Keratinocyte (primary cell): ENCODE measurements at regions not wholly inside any gene's neighbourhood (a gene's known extent, or its start where the extent isn't known, plus 50 kb on each side); places are given as distances from the start of the nearest gene placed in this dataset.

Experiments
- DNase-seq: peaks from one replicate; pipeline ENCODE4 v3.0.0-alpha.2; 2011; ENCODE audit warnings: low read depth, missing footprints, low spot score
- FAIRE-seq: peaks from 2 replicates; lab custom pipeline; 2011; peaks lifted over from hg19 to GRCh38; lab: Jason Lieb, UNC
- H2AFZ ChIP-seq: 2 replicates; pipeline ENCODE4 v1.6.0; 2012; ENCODE audit warnings: low read length, control low read depth, inconsistent platforms; ENCODE audit not compliant: control insufficient read depth
- H3K27ac ChIP-seq: 2 replicates; pipeline ENCODE4 v1.5.1; 2011; ENCODE audit warnings: low read length; ENCODE audit not compliant: control insufficient read depth, insufficient read depth
- H3K27me3 ChIP-seq: 3 replicates; pipeline ENCODE4 v1.6.0; 2011; ENCODE audit warnings: low read length; ENCODE audit not compliant: control insufficient read depth, insufficient read depth; ENCODE audit errors: extremely low read depth
- H3K36me3 ChIP-seq, 2 experiments: 2 replicates in 1 of 2; 3 replicates in 1 of 2; pipeline ENCODE4 v1.5.1; 2011; ENCODE audit warnings: low read length in 2 of 2, mild to moderate bottlenecking in 1 of 2; ENCODE audit not compliant: control insufficient read depth in 2 of 2, insufficient read depth in 2 of 2; ENCODE audit errors: extremely low read depth in 1 of 2
- H3K4me1 ChIP-seq: 3 replicates; pipeline ENCODE4 v1.5.1; 2011; ENCODE audit warnings: low read length; ENCODE audit not compliant: control insufficient read depth, insufficient read depth; ENCODE audit errors: extremely low read depth
- H3K4me2 ChIP-seq: 3 replicates; pipeline ENCODE4 v1.6.0; 2011; ENCODE audit warnings: low read depth, low read length; ENCODE audit not compliant: control insufficient read depth, insufficient read depth; ENCODE audit errors: extremely low read depth
- H3K4me3 ChIP-seq, 3 experiments: fragments of 200-600 bp in 1 of 3; sonication (generic) in 1 of 3; 2 replicates in 2 of 3; 3 replicates in 1 of 3; pipeline ENCODE4 v1.5.1; 2011 to 2016; ENCODE audit warnings: low read length in 3 of 3, mild to moderate bottlenecking in 3 of 3, control low read depth in 2 of 3, inconsistent platforms in 1 of 3, low read depth in 1 of 3, mixed read lengths in 1 of 3, mixed run types in 1 of 3, moderate library complexity in 1 of 3; ENCODE audit not compliant: control insufficient read depth in 2 of 3, insufficient read depth in 2 of 3; ENCODE audit errors: extremely low read depth in 1 of 3
- H3K79me2 ChIP-seq: 2 replicates; pipeline ENCODE4 v1.6.0; 2012; ENCODE audit warnings: low read length; ENCODE audit not compliant: control insufficient read depth, insufficient read depth
- H3K9ac ChIP-seq: 3 replicates; pipeline ENCODE4 v1.6.0; 2011; ENCODE audit warnings: low read length; ENCODE audit not compliant: control insufficient read depth, insufficient read depth; ENCODE audit errors: extremely low read depth
- H3K9me1 ChIP-seq: 3 replicates; pipeline ENCODE4 v1.6.0; 2011; ENCODE audit warnings: low read length; ENCODE audit not compliant: control insufficient read depth, insufficient read depth; ENCODE audit errors: extremely low read depth
- H3K9me3 ChIP-seq: 2 replicates; pipeline ENCODE4 v1.5.1; 2012; ENCODE audit warnings: low read depth, low read length; ENCODE audit not compliant: control insufficient read depth
- H4K20me1 ChIP-seq: 3 replicates; pipeline ENCODE4 v1.6.0; 2011; ENCODE audit warnings: low read length; ENCODE audit not compliant: control insufficient read depth, insufficient read depth; ENCODE audit errors: extremely low read depth
- EZH2 ChIP-seq: IDR thresholded peaks from one replicate; pipeline ENCODE4 v1.6.1; 2012; ENCODE audit warnings: inconsistent platforms, mild to moderate bottlenecking, low read length, moderate library complexity
- dilution Hi-C: fragments of 300-500 bp; cut with MboI; formaldehyde crosslinking; loops from one replicate; pipeline ENCODE4 v1.7.0; 2020; ENCODE audit warnings: low sequenced_read_pairs; ENCODE audit not compliant: extremely low pct_ligation_motif_present
- TF ChIP-seq, protein P1 (sequence below), 3 experiments: IDR thresholded peaks in 1 of 3; conservative IDR thresholded peaks in 1 of 3; optimal IDR thresholded peaks in 1 of 3; 2 replicates in 2 of 3; 3 replicates in 1 of 3; pipeline versions ENCODE3 to v1.5.1; 2011; ENCODE audit warnings: low read length in 3 of 3, mild to moderate bottlenecking in 3 of 3, moderate library complexity in 2 of 3, control low read depth in 1 of 3, inconsistent platforms in 1 of 3; ENCODE audit not compliant: insufficient read depth in 2 of 3; ENCODE audit errors: extremely low read depth in 1 of 3

GRCh38 chr6:165855856-165856255, 192.8 kb upstream of the PDE10A start:
- H3K9ac ChIP-seq: no peak overlapping the region
- dilution Hi-C loops: no loop called here
- no peaks in the 10 kb centered on the region for H3K9me1 ChIP-seq
- no peaks in the 10 kb centered on the region for H3K36me3 ChIP-seq
- H3K4me3 ChIP-seq: no peak overlapping the region
- TF ChIP-seq EZH2: no peak
- TF ChIP-seq, protein P1, sequence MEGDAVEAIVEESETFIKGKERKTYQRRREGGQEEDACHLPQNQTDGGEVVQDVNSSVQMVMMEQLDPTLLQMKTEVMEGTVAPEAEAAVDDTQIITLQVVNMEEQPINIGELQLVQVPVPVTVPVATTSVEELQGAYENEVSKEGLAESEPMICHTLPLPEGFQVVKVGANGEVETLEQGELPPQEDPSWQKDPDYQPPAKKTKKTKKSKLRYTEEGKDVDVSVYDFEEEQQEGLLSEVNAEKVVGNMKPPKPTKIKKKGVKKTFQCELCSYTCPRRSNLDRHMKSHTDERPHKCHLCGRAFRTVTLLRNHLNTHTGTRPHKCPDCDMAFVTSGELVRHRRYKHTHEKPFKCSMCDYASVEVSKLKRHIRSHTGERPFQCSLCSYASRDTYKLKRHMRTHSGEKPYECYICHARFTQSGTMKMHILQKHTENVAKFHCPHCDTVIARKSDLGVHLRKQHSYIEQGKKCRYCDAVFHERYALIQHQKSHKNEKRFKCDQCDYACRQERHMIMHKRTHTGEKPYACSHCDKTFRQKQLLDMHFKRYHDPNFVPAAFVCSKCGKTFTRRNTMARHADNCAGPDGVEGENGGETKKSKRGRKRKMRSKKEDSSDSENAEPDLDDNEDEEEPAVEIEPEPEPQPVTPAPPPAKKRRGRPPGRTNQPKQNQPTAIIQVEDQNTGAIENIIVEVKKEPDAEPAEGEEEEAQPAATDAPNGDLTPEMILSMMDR (optimal IDR thresholded peaks at IDR 0.05 in 1 of 3, IDR thresholded peaks at IDR 0.05 in 1 of 3, conservative IDR thresholded peaks at IDR 0.05 in 1 of 3; ENCODE audit: extremely low read depth in 1 of 3, insufficient read depth in 2 of 3, low read length in 3 of 3): no peak
- H3K4me1 ChIP-seq: no peaks in the 10 kb centered on the region
- no peak for FAIRE-seq
- no peak overlapping the region for H3K27ac ChIP-seq
- peaks cover 5% of the 10 kb centered on the region for H3K27me3 ChIP-seq
- no peaks in the 10 kb centered on the region for H3K9me3 ChIP-seq
- no peak overlapping the region for H2AFZ ChIP-seq
- no peak for DNase-seq
- H3K79me2 ChIP-seq: no peaks in the 10 kb centered on the region
- no peak overlapping the region for H3K4me2 ChIP-seq
- H4K20me1 ChIP-seq: no peaks in the 10 kb centered on the region

GRCh38 chr6:165854863-165855593, 192.0 kb upstream of the PDE10A start:
- peaks cover 5% of the 10 kb centered on the region for H3K27me3 ChIP-seq
- dilution Hi-C loops: no loop called here
- H3K79me2 ChIP-seq: no peaks in the 10 kb centered on the region
- no peak overlapping the region for H3K4me3 ChIP-seq
- no peak for TF ChIP-seq EZH2
- TF ChIP-seq, protein P1 (optimal IDR thresholded peaks at IDR 0.05 in 1 of 3, IDR thresholded peaks at IDR 0.05 in 1 of 3, conservative IDR thresholded peaks at IDR 0.05 in 1 of 3; ENCODE audit: extremely low read depth in 1 of 3, insufficient read depth in 2 of 3, low read length in 3 of 3): no peak
- no peaks in the 10 kb centered on the region for H3K36me3 ChIP-seq
- FAIRE-seq (no peak), DNase-seq (no peak)
- H3K9ac ChIP-seq: no peak overlapping the region
- no peak overlapping the region for H3K27ac ChIP-seq
- H3K9me1 ChIP-seq: no peaks in the 10 kb centered on the region
- no peaks in the 10 kb centered on the region for H3K9me3 ChIP-seq
- no peaks in the 10 kb centered on the region for H3K4me1 ChIP-seq
- no peaks in the 10 kb centered on the region for H4K20me1 ChIP-seq
- H3K4me2 ChIP-seq: no peak overlapping the region
- no peak overlapping the region for H2AFZ ChIP-seq
